Esophagus squamous epithelium (tissue), 5 donors: ENCODE measurements at regions not wholly inside any gene's neighbourhood (a gene's known extent, or its start where the extent isn't known, plus 50 kb on each side); places are given as distances from the start of the nearest gene placed in this dataset.
"Not testable (repeated sequence)": the region's sequence is repeated elsewhere in the genome, so short reads cannot be mapped to it uniquely, and the experiment has no call there.

Experiments
- DNase-seq: peaks from one replicate; lab custom pipeline; 2025; lab: John Stamatoyannopoulos, UW
- H3K27ac ChIP-seq, 4 donors: fragments of 200-600 bp; sonication (generic); one replicate each; pipeline ENCODE4 v1.5.1; 2016 to 2019; ENCODE audit warnings: mild to moderate bottlenecking in 1 of 4
- H3K27me3 ChIP-seq, 4 donors: fragments of 200-600 bp; sonication (generic); 1 replicate in 3 of 4; 2 replicates in 1 of 4; pipeline versions ENCODE4 v1.5.1 to v1.6.0; 2017 to 2021; ENCODE audit warnings: antibody characterized with exemption in 1 of 4
- H3K36me3 ChIP-seq, 3 donors: fragments of 200-600 bp; sonication (generic); one replicate each; pipeline ENCODE4 v1.5.1; 2016 to 2019
- H3K4me1 ChIP-seq, 3 donors: fragments of 200-600 bp; sonication (generic); one replicate each; pipeline ENCODE4 v1.5.1; 2017 to 2019
- H3K4me3 ChIP-seq, 4 donors: fragments of 200-600 bp; sonication (generic); 1 replicate in 3 of 4; 2 replicates in 1 of 4; pipeline ENCODE4 v1.5.1; 2016 to 2019; ENCODE audit warnings: mild to moderate bottlenecking in 2 of 4, moderate library complexity in 1 of 4
- H3K9me3 ChIP-seq, 3 donors: fragments of 200-600 bp; sonication (generic); one replicate each; pipeline ENCODE4 v1.5.1; 2016 to 2019
- POLR2A ChIP-seq, 4 donors: fragments of 450-650 bp; IDR thresholded peaks; one replicate each; pipeline ENCODE4 v1.6.1; 2017; ENCODE audit warnings: antibody characterized with exemption in 4 of 4, mild to moderate bottlenecking in 4 of 4, moderate library complexity in 3 of 4
- WGBS, 2 donors: methylation state at CpG; one replicate each; pipeline ENCODE4 v1.1.5; 2018; 5-methylcytosine and 5-hydroxymethylcytosine counted together
- intact Hi-C: fragments of 100-400 bp; cut with DNase I; formaldehyde crosslinking; loops from one replicate; pipeline ENCODE4 v1.15.0; 2022
- TF ChIP-seq, protein P1 (sequence below), 6 experiments: fragments of 450-650 bp in 4 of 6; fragments of 200-600 bp in 2 of 6; sonication (generic) in 2 of 6; IDR thresholded peaks; one replicate each; pipeline ENCODE4 v1.5.1; 2016 to 2019; ENCODE audit warnings: antibody characterized with exemption in 6 of 6, mild to moderate bottlenecking in 4 of 6, moderate library complexity in 4 of 6
- donor health status: DM: yes; HTN: yes; CAD: no.

GRCh38 chr1:219322766-219323165 lies 149.1 kb downstream of the LYPLAL1 start:
- H3K9me3 ChIP-seq: no peaks in the 10 kb centered on the region
- H3K36me3 ChIP-seq: no peaks in the 10 kb centered on the region
- H3K27ac ChIP-seq: no peak overlapping the region
- no peak for DNase-seq
- H3K4me1 ChIP-seq: no peaks in the 10 kb centered on the region
- TF ChIP-seq, protein P1, sequence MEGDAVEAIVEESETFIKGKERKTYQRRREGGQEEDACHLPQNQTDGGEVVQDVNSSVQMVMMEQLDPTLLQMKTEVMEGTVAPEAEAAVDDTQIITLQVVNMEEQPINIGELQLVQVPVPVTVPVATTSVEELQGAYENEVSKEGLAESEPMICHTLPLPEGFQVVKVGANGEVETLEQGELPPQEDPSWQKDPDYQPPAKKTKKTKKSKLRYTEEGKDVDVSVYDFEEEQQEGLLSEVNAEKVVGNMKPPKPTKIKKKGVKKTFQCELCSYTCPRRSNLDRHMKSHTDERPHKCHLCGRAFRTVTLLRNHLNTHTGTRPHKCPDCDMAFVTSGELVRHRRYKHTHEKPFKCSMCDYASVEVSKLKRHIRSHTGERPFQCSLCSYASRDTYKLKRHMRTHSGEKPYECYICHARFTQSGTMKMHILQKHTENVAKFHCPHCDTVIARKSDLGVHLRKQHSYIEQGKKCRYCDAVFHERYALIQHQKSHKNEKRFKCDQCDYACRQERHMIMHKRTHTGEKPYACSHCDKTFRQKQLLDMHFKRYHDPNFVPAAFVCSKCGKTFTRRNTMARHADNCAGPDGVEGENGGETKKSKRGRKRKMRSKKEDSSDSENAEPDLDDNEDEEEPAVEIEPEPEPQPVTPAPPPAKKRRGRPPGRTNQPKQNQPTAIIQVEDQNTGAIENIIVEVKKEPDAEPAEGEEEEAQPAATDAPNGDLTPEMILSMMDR (IDR thresholded peaks at IDR 0.05): no peak
- TF ChIP-seq POLR2A (IDR thresholded peaks at IDR 0.05): no peak
- no peak overlapping the region for H3K4me3 ChIP-seq
- no peaks in the 10 kb centered on the region for H3K27me3 ChIP-seq
- intact Hi-C loops: no loop called here
- WGBS, 2 donors: 83 to 89% methylated on average over 3 of the region's 3 CpGs

DNA sequence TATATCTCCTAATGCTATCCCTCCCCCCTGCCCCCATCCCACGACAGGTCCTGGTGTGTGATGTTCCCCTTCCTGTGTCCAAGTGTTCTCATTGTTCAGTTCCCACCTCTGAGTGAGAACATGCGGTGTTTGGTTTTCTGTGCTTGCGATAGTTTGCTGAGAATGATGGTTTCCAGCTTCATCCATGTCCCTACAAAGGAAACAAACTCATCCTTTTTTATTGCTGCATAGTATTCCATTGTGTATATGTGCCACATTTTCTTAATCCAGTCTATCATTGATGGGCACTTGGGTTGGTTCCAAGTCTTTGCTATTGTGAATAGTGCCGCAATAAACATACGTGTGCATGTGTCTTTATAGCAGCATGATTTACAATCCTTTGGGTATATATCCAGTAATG lies 146.9 kb downstream of the LYPLAL1 start:
- H3K36me3 ChIP-seq, intact Hi-C loops, H3K9me3 ChIP-seq, H3K4me1 ChIP-seq, DNase-seq, H3K4me3 ChIP-seq, H3K27me3 ChIP-seq, H3K27ac ChIP-seq: not testable (repeated sequence)
- 91 to 98% methylated on average over 4 to 5 of the region's 5 CpGs for WGBS, 2 donors

- no peaks in the 10 kb centered on the region for H3K4me1 ChIP-seq
- no peaks in the 10 kb centered on the region for H3K9me3 ChIP-seq
- H3K27me3 ChIP-seq: no peaks in the 10 kb centered on the region
- intact Hi-C loops: no loop called here
- no peak for DNase-seq
- no peak overlapping the region for H3K27ac ChIP-seq
- no peak overlapping the region for H3K4me3 ChIP-seq
- H3K36me3 ChIP-seq: no peaks in the 10 kb centered on the region
- 86 to 95% methylated on average over 4 of the region's 4 CpGs for WGBS, 2 donors
- TF ChIP-seq, protein P1 (IDR thresholded peaks at IDR 0.05): no peak
- no peak for TF ChIP-seq POLR2A (IDR thresholded peaks at IDR 0.05)
Observed at GRCh38 chr1:219318826-219319225, 145.1 kb downstream of the LYPLAL1 start.

DNA sequence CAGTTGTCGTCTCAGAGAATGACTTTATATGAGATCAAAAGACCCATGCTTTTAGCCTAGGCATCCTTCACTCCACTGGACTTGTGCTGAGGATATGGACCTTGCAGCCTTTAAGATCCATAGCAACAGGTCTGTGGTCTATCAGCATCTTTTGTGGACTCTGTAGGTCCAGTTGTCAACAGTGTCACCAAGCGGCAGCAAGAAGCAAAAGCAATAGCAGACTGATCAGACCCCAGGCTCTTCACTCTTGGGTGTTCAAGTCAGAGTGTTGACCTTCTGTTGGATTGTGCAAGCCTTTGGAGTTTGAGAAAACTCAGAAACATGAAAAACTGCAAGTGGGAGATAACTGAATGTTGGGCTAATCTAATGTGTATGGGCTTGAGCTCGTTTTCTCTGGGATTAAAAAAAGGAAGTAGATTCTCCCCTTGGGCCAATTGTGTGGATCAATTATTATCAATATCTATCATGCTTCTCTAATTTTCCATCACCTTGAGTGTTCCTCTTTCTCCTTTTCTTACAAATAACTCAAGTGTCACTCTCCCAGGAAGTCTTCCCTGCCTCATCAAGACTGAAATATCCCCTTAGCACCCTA lies 144.2 kb downstream of the LYPLAL1 start:
- WGBS, 2 donors: 70 to 90% methylated on average over 3 of the region's 3 CpGs
- H3K9me3 ChIP-seq: no peaks in the 10 kb centered on the region
- H3K27ac ChIP-seq: no peak overlapping the region
- H3K4me1 ChIP-seq: no peaks in the 10 kb centered on the region
- intact Hi-C loops: no loop called here
- DNase-seq: no peak
- TF ChIP-seq, protein P1 (IDR thresholded peaks at IDR 0.05): no peak
- no peak for TF ChIP-seq POLR2A (IDR thresholded peaks at IDR 0.05)
- H3K36me3 ChIP-seq: no peaks in the 10 kb centered on the region
- no peaks in the 10 kb centered on the region for H3K27me3 ChIP-seq
- no peak overlapping the region for H3K4me3 ChIP-seq

- WGBS, 2 donors: 85 to 89% methylated on average over 1 of the region's 1 CpG
- Histone ChIP-seq H3K4me1 (no peaks in the 10 kb centered on the region), H3K36me3 (no peaks in the 10 kb centered on the region), H3K9me3 (no peaks in the 10 kb centered on the region), H3K27ac (no peak overlapping the region), H3K27me3 (no peaks in the 10 kb centered on the region), H3K4me3 (no peak overlapping the region)
- TF ChIP-seq POLR2A (IDR thresholded peaks at IDR 0.05): no peak
- TF ChIP-seq, protein P1 (IDR thresholded peaks at IDR 0.05): no peak
- no peak for DNase-seq
- intact Hi-C loops: no loop called here
Observed at GRCh38 chr1:219316066-219316465, 142.4 kb downstream of the LYPLAL1 start.

DNA sequence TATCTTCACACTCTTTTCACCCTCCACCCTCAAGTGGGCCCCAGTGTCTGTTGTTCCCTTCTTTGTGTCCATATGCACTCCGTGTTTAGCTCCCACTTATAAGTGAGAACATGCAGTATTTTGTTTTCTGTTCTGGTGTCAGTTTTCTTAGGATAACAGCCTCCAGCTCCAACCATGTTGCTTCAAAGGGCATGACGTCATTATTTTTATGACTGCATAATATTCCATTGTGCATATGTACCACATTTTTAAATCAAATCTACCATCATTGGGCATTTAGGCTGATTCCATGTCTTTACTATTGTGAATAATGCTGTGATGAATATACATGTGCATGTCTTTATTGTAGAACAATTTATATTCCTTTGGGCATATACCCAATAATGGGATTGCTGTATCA lies 140.3 kb downstream of the LYPLAL1 start:
- intact Hi-C loops: no loop called here
- Histone ChIP-seq H3K9me3 (no peaks in the 10 kb centered on the region), H3K36me3 (no peaks in the 10 kb centered on the region), H3K4me1 (no peaks in the 10 kb centered on the region), H3K4me3 (no peak overlapping the region), H3K27me3 (no peaks in the 10 kb centered on the region), H3K27ac (no peak overlapping the region)
- 92 to 95% methylated on average over 2 of the region's 2 CpGs for WGBS, 2 donors
- TF ChIP-seq POLR2A (IDR thresholded peaks at IDR 0.05): no peak
- TF ChIP-seq, protein P1 (IDR thresholded peaks at IDR 0.05): no peak
- DNase-seq: no peak
